H9 (cell line): ENCODE measurements at regions not wholly inside any gene's neighbourhood (a gene's known extent, or its start where the extent isn't known, plus 50 kb on each side); places are given as distances from the start of the nearest gene placed in this dataset.

Experiments
- DNase-seq: peaks from one replicate; pipeline ENCODE4 v3.0.0-alpha.2; 2017
- H2AFZ ChIP-seq: one replicate; pipeline ENCODE4 v1.6.1; 2013; ENCODE audit warnings: mild to moderate bottlenecking, low read length, control low read depth, moderate library complexity
- H2AK5ac ChIP-seq: 2 replicates; pipeline ENCODE4 v1.6.1; 2013; ENCODE audit warnings: low read length, control low read depth, mixed read lengths; ENCODE audit not compliant: insufficient read length
- H2BK120ac ChIP-seq: one replicate; pipeline ENCODE4 v1.6.1; 2013; ENCODE audit warnings: low read depth, mild to moderate bottlenecking, low read length, control low read depth, inconsistent platforms; ENCODE audit not compliant: poor library complexity, severe bottlenecking
- H2BK12ac ChIP-seq: 2 replicates; pipeline ENCODE4 v1.6.1; 2013; ENCODE audit warnings: low read length, control low read depth, mixed read lengths, low read depth; ENCODE audit not compliant: insufficient read length
- H2BK15ac ChIP-seq: 2 replicates; pipeline ENCODE4 v1.6.1; 2013; ENCODE audit warnings: low read depth, low read length, control low read depth
- H2BK20ac ChIP-seq: one replicate; pipeline ENCODE4 v1.6.1; 2013; ENCODE audit warnings: low read depth, mild to moderate bottlenecking, low read length, control low read depth, inconsistent platforms; ENCODE audit not compliant: poor library complexity, severe bottlenecking
- H2BK5ac ChIP-seq: 2 replicates; pipeline ENCODE4 v1.6.1; 2013; ENCODE audit warnings: low read length, control low read depth, mixed read lengths; ENCODE audit not compliant: insufficient read length
- H3K14ac ChIP-seq: 2 replicates; pipeline ENCODE4 v1.6.1; 2013; ENCODE audit warnings: low read length, control low read depth; ENCODE audit not compliant: insufficient read depth
- H3K18ac ChIP-seq: 2 replicates; pipeline ENCODE4 v1.6.1; 2013; ENCODE audit warnings: low read depth, mild to moderate bottlenecking, mixed read lengths, low read length, control low read depth; ENCODE audit not compliant: insufficient read length
- H3K23ac ChIP-seq: 2 replicates; pipeline ENCODE4 v1.6.1; 2013; ENCODE audit warnings: low read length, control low read depth, mixed read lengths, low read depth; ENCODE audit not compliant: insufficient read length
- H3K23me2 ChIP-seq: 2 replicates; pipeline ENCODE4 v1.6.1; 2013; ENCODE audit warnings: low read depth, mild to moderate bottlenecking, mixed read lengths, low read length, control low read depth; ENCODE audit not compliant: insufficient read length, poor library complexity, severe bottlenecking
- H3K27ac ChIP-seq: 2 replicates; pipeline ENCODE4 v1.5.1; 2013; ENCODE audit warnings: low read length, control low read depth, mixed read lengths, low read depth; ENCODE audit not compliant: insufficient read length
- H3K27me3 ChIP-seq: 2 replicates; pipeline ENCODE4 v1.6.1; 2013; ENCODE audit warnings: low read length, control low read depth, inconsistent platforms; ENCODE audit not compliant: insufficient read depth
- H3K4ac ChIP-seq: 2 replicates; pipeline ENCODE4 v1.6.1; 2013; ENCODE audit warnings: low read depth, mild to moderate bottlenecking, control low read depth, inconsistent platforms, low read length, moderate library complexity
- H3K4me1 ChIP-seq: 2 replicates; pipeline ENCODE4 v1.6.1; 2013; ENCODE audit warnings: low read length, control low read depth, inconsistent platforms; ENCODE audit not compliant: insufficient read depth
- H3K4me2 ChIP-seq: 2 replicates; pipeline ENCODE4 v1.6.1; 2013; ENCODE audit warnings: low read length, control low read depth, mixed read lengths; ENCODE audit not compliant: insufficient read length, insufficient read depth
- H3K56ac ChIP-seq: 2 replicates; pipeline ENCODE4 v1.6.1; 2013; ENCODE audit warnings: low read depth, mild to moderate bottlenecking, mixed read lengths, low read length, control low read depth; ENCODE audit not compliant: insufficient read length
- H3K79me1 ChIP-seq: 2 replicates; pipeline ENCODE4 v1.6.1; 2013; ENCODE audit warnings: low read depth, mild to moderate bottlenecking, moderate library complexity, low read length, control low read depth, inconsistent platforms; ENCODE audit not compliant: insufficient read depth, poor library complexity, severe bottlenecking
- H3K79me2 ChIP-seq: 2 replicates; pipeline ENCODE4 v1.6.1; 2013; ENCODE audit warnings: low read length, control low read depth, inconsistent platforms; ENCODE audit not compliant: insufficient read depth
- H3K9ac ChIP-seq: 2 replicates; pipeline ENCODE4 v1.6.1; 2013; ENCODE audit warnings: low read length, control low read depth, mixed read lengths; ENCODE audit not compliant: insufficient read length; ENCODE audit errors: extremely low read depth
- H3K9me3 ChIP-seq: one replicate; pipeline ENCODE4 v1.6.1; 2013; ENCODE audit warnings: low read depth, low read length, inconsistent platforms; ENCODE audit not compliant: control insufficient read depth
- H3T11ph ChIP-seq: one replicate; pipeline ENCODE4 v1.6.1; 2013; ENCODE audit warnings: mild to moderate bottlenecking, low read length, control low read depth, inconsistent platforms
- H4K20me1 ChIP-seq: one replicate; pipeline ENCODE4 v1.6.1; 2013; ENCODE audit not compliant: control insufficient read depth, insufficient read length, insufficient read depth
- H4K5ac ChIP-seq: 2 replicates; pipeline ENCODE4 v1.6.1; 2013; ENCODE audit warnings: low read depth, mild to moderate bottlenecking, mixed read lengths, low read length, control low read depth; ENCODE audit not compliant: insufficient read length
- H4K8ac ChIP-seq: replicated peaks from 2 replicates; pipeline ENCODE4 v1.6.1; 2013; ENCODE audit warnings: low read length, control low read depth, mixed read lengths, low read depth; ENCODE audit not compliant: insufficient read length
- H4K91ac ChIP-seq: 2 replicates; pipeline ENCODE4 v1.6.1; 2013; ENCODE audit warnings: low read depth, mild to moderate bottlenecking, moderate library complexity, mixed read lengths, low read length, control low read depth; ENCODE audit not compliant: insufficient read length
- H3K27ac Mint-ChIP-seq, 3 experiments: 2 replicates in 2 of 3; 3 replicates in 1 of 3; pipeline ENCODE4 v1.8.0; 2020 to 2021; ENCODE audit warnings: mixed read lengths in 3 of 3, mild to moderate bottlenecking in 1 of 3, moderate library complexity in 1 of 3
- H3K27me3 Mint-ChIP-seq: 2 replicates; pipeline ENCODE4 v1.8.0; 2021; ENCODE audit warnings: low read depth, mild to moderate bottlenecking, moderate library complexity, mixed read lengths
- H3K36me3 Mint-ChIP-seq, 3 experiments: 2 replicates in 2 of 3; 3 replicates in 1 of 3; pipeline ENCODE4 v1.8.0; 2020 to 2021; ENCODE audit warnings: low read depth in 3 of 3, mixed read lengths in 3 of 3; ENCODE audit not compliant: insufficient read depth in 1 of 3
- H3K4me1 Mint-ChIP-seq, 2 experiments: 2 replicates each; pipeline ENCODE4 v1.8.0; 2020; ENCODE audit warnings: mixed read lengths in 2 of 2
- H3K4me3 Mint-ChIP-seq, 2 experiments: 2 replicates in 1 of 2; 3 replicates in 1 of 2; pipeline ENCODE4 v1.8.0; 2020 to 2021; ENCODE audit warnings: mild to moderate bottlenecking in 2 of 2, mixed read lengths in 2 of 2, moderate library complexity in 1 of 2
- H3K9me3 Mint-ChIP-seq, 2 experiments: 2 replicates in 1 of 2; 3 replicates in 1 of 2; pipeline ENCODE4 v1.8.0; 2020; ENCODE audit warnings: mild to moderate bottlenecking in 2 of 2, mixed read lengths in 2 of 2, moderate library complexity in 1 of 2
- CTCF ChIP-seq: fragments of 200-600 bp; sonication (generic); conservative IDR thresholded peaks from 3 replicates; pipeline ENCODE4 v1.8.0; 2021; ENCODE audit warnings: antibody characterized with exemption, mild to moderate bottlenecking
- WGBS: extraction: QIAGEN DNeasy Blood & Tissue Kit; methylation state at CpG from one replicate; pipeline ENCODE4 v1.1.7; 2013; ENCODE audit warnings: missing lambda C conversion rate, low lambda C conversion rate, mixed read lengths; ENCODE audit not compliant: insufficient read length; ENCODE audit errors: extremely low coverage; 5-methylcytosine and 5-hydroxymethylcytosine counted together

- no peak overlapping the region for H2BK120ac ChIP-seq
- H3K23ac ChIP-seq = no peak overlapping the region
- no peak for TF ChIP-seq CTCF
- H3K36me3 Mint-ChIP-seq = no peaks in the 10 kb centered on the region
- no peak overlapping the region for H3K56ac ChIP-seq
- H3K79me2 ChIP-seq = no peaks in the 10 kb centered on the region
- no peak overlapping the region for H2BK20ac ChIP-seq
- H3K79me1 ChIP-seq = no peaks in the 10 kb centered on the region
- no CpG with 5 or more reads among the region's 1 CpG for WGBS
- no peak for DNase-seq
- H2BK5ac ChIP-seq = no peak overlapping the region
- no peak overlapping the region for H3K18ac ChIP-seq
- no peaks in the 10 kb centered on the region for H3K23me2 ChIP-seq
- no peaks in the 10 kb centered on the region for H3K9me3 ChIP-seq
- no peak overlapping the region for H4K8ac ChIP-seq
- H3K27me3 ChIP-seq = no peaks in the 10 kb centered on the region
- no peak overlapping the region for H4K91ac ChIP-seq
- no peak overlapping the region for H3K9ac ChIP-seq
- H3T11ph ChIP-seq = no peak overlapping the region
- H3K27ac ChIP-seq = no peak overlapping the region
- H3K4me1 Mint-ChIP-seq = peaks cover 7 to 8% of the 10 kb centered on the region in 2 experiments; a peak in 3 of 4 replicates
- no peak overlapping the region for H2BK12ac ChIP-seq
- no peaks in the 10 kb centered on the region for H4K20me1 ChIP-seq
- no peak overlapping the region for H3K27ac Mint-ChIP-seq
- H3K9me3 Mint-ChIP-seq = no peaks in the 10 kb centered on the region
- no peak overlapping the region for H2AK5ac ChIP-seq
- no peak overlapping the region for H3K4me3 Mint-ChIP-seq
- H2AFZ ChIP-seq = no peak overlapping the region
- H3K4me2 ChIP-seq = no peak overlapping the region
- H3K4ac ChIP-seq = no peak overlapping the region
- H4K5ac ChIP-seq = no peak overlapping the region
- no peak overlapping the region for H2BK15ac ChIP-seq
- no peaks in the 10 kb centered on the region for H3K4me1 ChIP-seq
- no peak overlapping the region for H3K14ac ChIP-seq
- no peaks in the 10 kb centered on the region; the same call in 1 of the 2 replicates for H3K27me3 Mint-ChIP-seq
Observed at GRCh38 chr13:73224703-73225102, 165.9 kb downstream of the KLF5 start.
